Sciatic nerve (tissue), 2 donors: ENCODE measurements at regions not wholly inside any gene's neighbourhood (a gene's known extent, or its start where the extent isn't known, plus 50 kb on each side); places are given as distances from the start of the nearest gene placed in this dataset.

Experiments used
- ATAC-seq: fragments of 200-7000 bp; cut with Tn5 transposase; one replicate; pipeline ENCODE4 v1.9.1; 2020; ENCODE audit warnings: mild to moderate bottlenecking, moderate library complexity
- DNase-seq: peaks from one replicate; pipeline ENCODE4 v3.0.0-alpha.2; 2020; ENCODE audit warnings: low spot score
- intact Hi-C: fragments of 100-400 bp; cut with DNase I; formaldehyde crosslinking; loops from one replicate; pipeline ENCODE4 v1.14.2; 2022
- donor health status: DM: no; HTN: no; CAD: no.
- donor health status: DM: no; HTN: no; CAD: no.

- intact Hi-C loops: no loop called here
- DNase-seq (no peak), ATAC-seq (no peak)
Measured at GRCh38 chr5:57340681-57341080, 141.9 kb downstream of the ACTBL2 start.

GRCh38 chr5:57339521-57339920 lies 143.1 kb downstream of the ACTBL2 start:
- intact Hi-C loops: no loop called here
- DNase-seq: no peak
- ATAC-seq: no peak

- no peak for DNase-seq
- ATAC-seq: no peak
- intact Hi-C loops: no loop called here
Measured at GRCh38 chr5:57338868-57339340, 143.7 kb downstream of the ACTBL2 start.

DNA sequence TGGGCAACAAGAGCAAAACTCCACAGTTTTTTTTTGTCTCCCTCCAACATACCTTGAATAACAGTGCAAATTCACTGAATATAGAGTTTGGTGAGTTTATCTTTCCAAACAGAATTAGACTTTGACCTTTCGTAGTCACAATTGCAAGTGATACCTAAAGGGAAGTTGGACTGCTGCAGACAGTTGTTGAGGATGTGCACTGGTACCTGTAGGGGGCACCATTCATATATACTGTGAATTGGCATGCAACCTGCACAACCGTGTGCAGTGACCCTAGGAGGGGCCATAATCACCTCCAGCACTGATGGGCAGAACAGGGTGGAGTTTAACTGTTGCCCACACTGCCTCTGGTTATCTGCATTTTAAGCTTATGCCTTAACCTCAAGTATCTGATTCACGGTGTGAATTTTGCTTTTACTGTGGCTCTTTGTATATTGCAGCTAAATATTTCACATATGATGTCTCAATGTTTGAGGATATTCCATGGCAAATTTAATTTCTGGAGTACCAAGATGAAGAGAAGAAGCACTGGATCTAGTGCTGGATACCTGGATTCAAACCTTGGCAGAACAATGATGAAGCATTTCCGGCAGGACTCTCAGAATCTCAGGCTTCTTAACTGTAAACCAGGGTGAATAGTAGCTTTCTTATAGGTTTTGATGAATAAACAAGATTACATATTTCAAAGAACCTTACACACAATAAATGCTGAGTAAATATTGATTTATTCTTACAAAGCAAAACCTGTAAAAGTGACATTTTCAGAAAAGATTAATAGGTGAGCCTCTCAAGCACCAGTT lies 144.3 kb downstream of the ACTBL2 start:
- ATAC-seq (no peak), DNase-seq (no peak)
- intact Hi-C loops: no loop called here

DNA sequence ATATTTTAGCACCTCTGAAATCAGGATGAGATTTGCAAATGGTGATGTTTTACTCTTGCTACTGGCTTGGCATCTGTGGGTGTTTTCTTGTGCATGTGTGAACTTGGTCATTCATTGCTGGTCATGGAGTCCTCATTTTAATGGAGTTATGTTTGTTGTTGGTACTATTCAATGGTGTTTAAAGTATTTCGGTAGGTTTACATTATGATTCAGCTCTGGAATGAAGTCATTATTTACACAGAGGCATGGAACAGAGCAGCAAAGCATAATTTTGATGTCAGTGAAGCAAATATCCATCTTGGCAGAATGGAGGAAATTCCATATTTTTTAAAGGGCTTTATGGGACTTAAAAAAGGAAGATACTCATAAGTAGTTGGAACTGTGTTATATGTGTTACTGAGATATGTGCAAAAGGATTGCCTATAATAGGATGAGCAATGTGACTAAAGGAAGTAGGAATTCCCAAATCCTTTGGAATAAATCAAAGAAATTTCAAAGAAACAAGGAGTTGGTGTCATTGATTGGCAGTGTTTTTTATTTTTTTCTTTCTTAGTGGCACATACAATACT lies 147.4 kb downstream of the ACTBL2 start:
- ATAC-seq (no peak), DNase-seq (no peak)
- intact Hi-C loops: no loop called here

GRCh38 chr5:57334475-57334874 lies 148.1 kb downstream of the ACTBL2 start:
- intact Hi-C loops: no loop called here
- no peak for DNase-seq
- ATAC-seq: no peak

- DNase-seq: no peak
- ATAC-seq: no peak
- intact Hi-C loops: no loop called here
Measured at GRCh38 chr5:57332361-57332760, 150.2 kb downstream of the ACTBL2 start.

DNA sequence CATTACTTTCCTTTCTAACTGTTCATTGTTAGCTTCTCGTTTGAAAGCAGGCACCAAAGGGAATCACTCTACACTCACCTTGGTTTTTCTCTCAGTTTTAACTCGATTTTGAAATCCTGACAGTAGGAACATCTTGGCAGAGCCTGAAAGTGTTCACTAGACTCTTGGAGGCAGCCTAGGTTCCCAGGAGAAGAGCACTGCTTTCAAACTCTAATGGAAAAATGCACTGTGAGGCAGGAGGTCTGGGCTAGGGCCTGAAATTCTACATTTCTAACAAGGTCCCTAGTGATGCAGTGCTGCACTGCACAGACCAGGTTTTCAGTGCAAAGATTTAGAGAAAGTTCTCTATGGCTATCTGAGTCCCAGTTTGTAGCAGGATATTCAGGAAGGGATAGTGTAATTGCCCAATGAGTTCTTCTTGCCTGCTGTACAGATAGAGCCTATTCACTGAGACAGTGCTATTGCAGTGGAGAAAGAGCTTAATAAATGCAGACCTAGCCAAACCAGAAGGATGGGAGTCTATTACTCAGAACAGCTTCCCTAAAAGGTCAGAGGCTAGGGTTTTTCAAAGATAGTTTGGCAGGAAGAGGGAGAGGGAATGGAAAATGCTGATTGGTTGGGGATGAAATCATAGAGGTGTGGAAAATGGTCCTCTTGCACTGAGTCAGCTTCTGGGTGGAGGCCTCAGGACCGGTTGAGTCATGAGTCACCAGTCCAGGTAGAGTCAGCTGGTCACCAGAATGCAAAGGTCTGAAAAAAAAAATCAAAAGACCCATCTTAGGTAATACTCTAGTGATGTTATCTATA lies 153.9 kb downstream of the GPBP1 start:
- intact Hi-C loops: no loop called here
- DNase-seq (no peak), ATAC-seq (no peak)

DNA sequence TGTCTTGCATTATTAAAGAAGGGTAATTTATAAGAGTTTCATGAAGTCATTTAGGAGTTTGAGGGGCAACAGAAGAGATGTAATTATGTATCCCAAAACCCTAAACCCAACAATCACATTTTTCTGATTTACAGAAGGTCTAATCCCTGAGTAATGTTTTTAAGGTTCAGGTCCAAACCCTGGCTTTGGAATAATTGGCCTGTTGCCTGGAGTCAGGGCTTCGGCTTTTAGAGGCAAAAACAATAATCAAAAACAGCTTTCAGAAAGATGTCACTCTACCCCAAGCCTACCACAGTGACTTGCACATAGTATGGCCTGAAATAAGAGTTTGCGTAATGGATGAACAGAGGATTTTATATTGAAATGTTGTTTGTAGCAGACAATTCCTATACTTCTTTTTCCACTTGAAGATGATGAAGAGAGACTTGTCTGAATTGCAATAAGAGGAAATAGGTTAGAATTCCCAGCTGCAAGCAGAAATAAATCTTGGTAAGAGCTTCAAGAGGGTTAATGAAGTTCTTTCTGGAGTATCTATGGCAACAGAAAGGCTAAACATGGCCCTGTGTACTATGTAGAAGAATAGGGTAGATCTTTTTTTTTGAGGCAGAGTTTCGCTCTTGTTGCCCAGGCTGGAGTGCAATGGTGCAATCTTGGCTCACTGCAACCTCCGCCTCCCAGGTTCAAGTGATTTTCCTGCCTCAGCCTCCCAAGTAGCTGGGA lies 152.0 kb downstream of the GPBP1 start:
- intact Hi-C loops: no loop called here
- no peak for DNase-seq
- ATAC-seq: no peak

DNA sequence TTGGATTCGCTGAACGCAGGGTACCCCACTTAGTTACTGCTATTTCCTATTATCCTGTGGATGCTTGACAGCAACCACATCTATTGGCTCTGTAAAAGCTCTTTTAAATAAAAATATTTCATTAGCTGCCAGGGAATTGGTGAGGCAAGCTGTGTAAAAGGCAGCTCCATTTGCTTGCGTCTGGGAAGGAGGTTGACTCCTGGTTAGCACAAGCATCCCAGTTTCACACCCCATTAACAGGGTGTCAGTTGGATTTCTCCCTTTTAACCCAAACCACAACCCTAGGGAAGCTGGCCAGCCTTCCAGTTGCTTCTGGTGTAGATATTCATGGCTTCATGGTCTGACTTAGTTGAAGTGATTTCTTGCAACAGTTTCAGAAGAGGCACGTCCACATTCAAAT lies 151.0 kb downstream of the GPBP1 start:
- DNase-seq: no peak
- intact Hi-C loops: no loop called here
- ATAC-seq: peak; percentile 68

DNA sequence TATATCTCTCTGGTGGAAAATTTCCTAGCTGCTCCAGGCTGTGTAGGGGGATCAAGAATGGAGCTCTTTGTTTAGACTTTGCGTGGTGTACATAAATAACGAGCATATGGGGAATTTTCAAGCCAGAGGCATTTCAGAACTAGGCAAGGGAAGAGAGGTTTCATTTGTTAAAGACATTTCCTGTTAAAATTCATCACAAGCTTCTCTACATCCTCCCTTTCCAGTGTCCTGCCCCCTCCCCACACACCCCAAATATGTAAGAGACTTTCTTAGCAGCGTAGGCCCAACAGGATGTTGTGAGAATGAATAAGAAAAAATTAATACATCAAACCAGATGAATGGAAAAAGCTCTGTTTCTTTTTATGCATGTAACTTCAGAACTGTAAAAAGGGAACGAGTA lies 150.3 kb downstream of the GPBP1 start:
- peak; percentile 42 for ATAC-seq
- DNase-seq: no peak
- intact Hi-C loops: no loop called here

- no peak for DNase-seq
- ATAC-seq: no peak
- intact Hi-C loops: no loop called here
Measured at GRCh38 chr5:57320582-57320981, 146.7 kb downstream of the GPBP1 start.

GRCh38 chr5:57319628-57320027 lies 145.8 kb downstream of the GPBP1 start:
- intact Hi-C loops: no loop called here
- no peak for ATAC-seq
- DNase-seq: no peak

DNA sequence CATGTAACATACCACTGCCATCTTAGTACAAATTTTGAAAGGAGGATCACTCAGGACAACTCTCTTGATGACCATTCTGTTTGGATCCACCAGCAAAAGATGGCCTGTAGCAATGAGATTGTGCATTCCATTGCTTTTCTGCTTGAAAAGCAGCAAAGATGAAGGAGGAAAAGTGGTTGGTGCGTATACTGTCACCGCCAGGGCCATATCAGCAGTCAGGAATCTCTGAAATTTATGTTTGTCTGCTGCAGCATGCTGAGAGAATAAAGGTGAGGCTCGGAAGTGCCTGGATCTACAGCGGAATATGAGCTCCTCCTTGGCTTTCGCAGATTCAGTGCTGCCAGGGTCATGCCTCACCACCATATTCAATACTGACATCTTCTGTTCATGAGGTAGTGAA lies 144.4 kb downstream of the GPBP1 start:
- intact Hi-C loops: no loop called here
- ATAC-seq: no peak
- no peak for DNase-seq

DNA sequence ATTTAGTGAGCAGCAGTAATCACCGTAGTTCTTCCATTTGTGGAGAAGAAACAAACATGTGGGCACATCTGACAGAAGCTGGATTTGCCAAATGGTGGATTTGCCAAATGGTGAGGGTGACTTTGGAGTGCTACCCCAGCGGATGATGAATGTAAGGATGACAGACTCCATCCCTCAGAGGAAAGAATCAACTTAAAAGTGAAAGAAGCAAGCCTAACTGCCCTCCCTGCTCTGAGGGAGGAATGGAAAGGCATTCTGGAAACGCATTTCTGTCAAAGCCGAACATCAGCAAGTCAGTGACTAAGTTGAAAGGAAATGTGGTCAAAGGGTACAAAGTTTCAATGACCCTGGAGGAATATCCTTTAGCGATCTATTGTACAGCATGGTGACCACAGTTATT lies 143.5 kb downstream of the GPBP1 start:
- intact Hi-C loops: no loop called here
- DNase-seq (no peak), ATAC-seq (no peak)

DNA sequence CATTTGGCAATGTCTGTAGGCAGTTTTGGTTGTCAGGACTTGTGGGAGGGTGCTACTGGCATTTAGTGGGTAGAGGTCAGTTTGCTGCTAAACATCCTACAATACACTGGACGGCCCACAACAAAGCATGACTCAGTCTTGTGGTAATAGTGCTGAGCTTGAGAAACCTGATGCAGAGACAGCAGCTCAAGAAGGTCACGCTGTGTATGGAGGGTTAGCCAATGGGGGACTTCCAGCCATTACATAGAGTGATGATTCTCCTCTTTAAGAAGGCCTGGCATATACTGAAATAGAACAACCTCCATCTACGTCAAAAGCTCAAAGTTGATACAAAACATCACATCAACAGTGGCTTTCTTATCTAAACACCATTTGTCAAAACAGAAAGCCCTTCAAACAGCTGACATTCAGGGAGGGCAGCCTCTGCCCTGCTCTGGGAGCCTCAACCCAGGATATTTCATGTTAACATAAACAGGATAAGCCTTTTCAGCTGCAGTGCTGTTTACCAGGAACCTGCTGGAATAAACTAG lies 143.0 kb downstream of the GPBP1 start:
- DNase-seq (no peak), ATAC-seq (peak; percentile 57)
- intact Hi-C loops: no loop called here

DNA sequence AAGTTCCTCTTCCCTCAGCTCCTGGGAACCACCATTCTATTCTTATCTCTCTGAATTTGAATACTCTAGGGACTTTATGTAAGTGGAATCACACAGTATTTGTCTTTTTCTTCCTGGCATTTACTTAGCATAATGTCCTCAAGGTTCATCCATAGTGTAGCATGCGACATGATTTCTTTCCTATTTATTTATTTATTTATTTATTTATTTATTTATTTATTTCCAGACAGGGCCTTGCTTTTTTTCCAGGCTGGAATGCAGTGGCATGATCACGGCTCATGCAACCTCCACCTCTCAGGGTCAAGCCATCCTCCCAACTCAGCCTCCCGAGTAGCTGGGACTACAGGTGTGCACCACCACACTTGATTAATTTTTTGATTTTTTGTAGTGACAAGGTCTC lies 142.1 kb downstream of the GPBP1 start:
- DNase-seq (no peak), ATAC-seq (no peak)
- intact Hi-C loops: no loop called here
